SK-N-MC (cell line): ENCODE measurements at regions not wholly inside any gene's neighbourhood (a gene's known extent, or its start where the extent isn't known, plus 50 kb on each side); places are given as distances from the start of the nearest gene placed in this dataset.

Source experiments
- EZH2 ChIP-seq: fragments of 200-600 bp; sonication (generic); IDR thresholded peaks from one replicate; pipeline ENCODE4 v1.6.1; 2017; ENCODE audit warnings: antibody characterized with exemption
- POLR2AphosphoS5 ChIP-seq: IDR thresholded peaks from 2 replicates; pipeline ENCODE4 v1.6.1; 2012; ENCODE audit warnings: mild to moderate bottlenecking, low read depth, low read length, borderline replicate concordance

- TF ChIP-seq EZH2 (no peak), POLR2AphosphoS5 (no peak)
Measured at GRCh38 chr9:78994471-78994870, 577.3 kb upstream of the TLE4 start.
